HCT116 (cell line): ENCODE measurements at regions not wholly inside any gene's neighbourhood (a gene's known extent, or its start where the extent isn't known, plus 50 kb on each side); places are given as distances from the start of the nearest gene placed in this dataset.

Source experiments
- ATAC-seq: fragments of 200-7000 bp; cut with Tn5 transposase; 2 replicates; pipeline ENCODE4 v1.9.1; 2020; ENCODE audit warnings: mild to moderate bottlenecking, moderate library complexity
- BruUV-seq: library from RNA; stranded (reverse); fragments of 400-500 nt; replicated peaks from 2 replicates; lab custom pipeline; 2021; lab: Mats Ljungman, UMichigan
- CTCF ChIA-PET: fragments of 300-600 bp; sonication (Branson Sonifier 250); formaldehyde crosslinking; loops from one replicate; lab custom pipeline; 2021; ENCODE audit warnings: antibody characterized with exemption; lab: Charles Lee
- POLR2A ChIA-PET: fragments of 300-600, 350-600 bp; sonication (Branson Sonifier 250); formaldehyde crosslinking; loops from one replicate; lab custom pipeline; 2021; ENCODE audit warnings: antibody characterized with exemption; lab: Charles Lee
- RAD21 ChIA-PET, 2 experiments: fragments of 300-600 bp; sonication (Branson Sonifier 250); formaldehyde crosslinking; loops; one replicate each; lab custom pipeline; 2023; ENCODE audit warnings: low total read pairs in 2 of 2; ENCODE audit not compliant: uncharacterized antibody in 2 of 2, unreplicated experiment in 2 of 2, low non-redundant PET in 1 of 2; lab: Charles Lee
- DNase-seq: peaks from one replicate; pipeline ENCODE4 v3.0.0-alpha.2; 2010; ENCODE audit warnings: low read depth, low spot score
- H2AFZ ChIP-seq: fragments of 200-600 bp; shearing (Covaris generic), sonication (generic); 2 replicates; pipeline ENCODE4 v1.6.1; 2017; ENCODE audit warnings: low read depth, mixed run types, mixed read lengths, antibody characterized with exemption, low read length; ENCODE audit not compliant: poor library complexity, severe bottlenecking
- H3K27ac ChIP-seq: 2 replicates; pipeline ENCODE4 v1.5.1; 2012; ENCODE audit warnings: low read depth, low read length
- H3K27me3 ChIP-seq: fragments of 200-600 bp; sonication (generic); 2 replicates; pipeline ENCODE4 v1.6.1; 2016; ENCODE audit warnings: mixed run types, low read length, mixed read lengths; ENCODE audit not compliant: insufficient read depth
- H3K36me3 ChIP-seq, 2 experiments: fragments of 200-500 bp in 1 of 2; fragments of 200-600 bp in 1 of 2; sonication (Bioruptor generic) in 1 of 2; sonication (generic) in 1 of 2; 2 replicates each; pipeline versions ENCODE4 v1.5.1 to v1.6.1; 2014 to 2016; ENCODE audit warnings: low read length in 2 of 2, inconsistent platforms in 1 of 2, mixed read lengths in 1 of 2, mixed run types in 1 of 2; ENCODE audit not compliant: insufficient read depth in 2 of 2, control insufficient read depth in 1 of 2
- H3K4me1 ChIP-seq, 2 experiments: fragments of 200-600 bp in 1 of 2; sonication (generic) in 1 of 2; 2 replicates each; pipeline versions ENCODE4 v1.5.1 to v1.6.1; 2012 to 2017; ENCODE audit warnings: low read length in 2 of 2, inconsistent platforms in 1 of 2, mild to moderate bottlenecking in 1 of 2, mixed read lengths in 1 of 2, mixed run types in 1 of 2, moderate library complexity in 1 of 2; ENCODE audit not compliant: insufficient read depth in 2 of 2, control insufficient read depth in 1 of 2
- H3K4me2 ChIP-seq: fragments of 200-600 bp; sonication (generic); 2 replicates; pipeline ENCODE4 v1.6.1; 2017; ENCODE audit warnings: mixed run types, low read length, mixed read lengths
- H3K4me3 ChIP-seq, 2 experiments: fragments of 200-600 bp in 1 of 2; sonication (generic) in 1 of 2; replicated peaks in 1 of 2; 2 replicates each; pipeline ENCODE4 v1.5.1; 2011 to 2016; ENCODE audit warnings: low read length in 2 of 2, control low read depth in 1 of 2, low read depth in 1 of 2, mild to moderate bottlenecking in 1 of 2, mixed read lengths in 1 of 2, mixed run types in 1 of 2
- H3K79me2 ChIP-seq: fragments of 200-600 bp; sonication (generic); 2 replicates; pipeline ENCODE4 v1.6.1; 2017; ENCODE audit warnings: mild to moderate bottlenecking, mixed run types, low read length, moderate library complexity, mixed read lengths; ENCODE audit not compliant: insufficient read depth
- H3K9ac ChIP-seq: fragments of 200-600 bp; sonication (generic); 2 replicates; pipeline ENCODE4 v1.6.1; 2016; ENCODE audit warnings: low read length, mixed read lengths
- H3K9me2 ChIP-seq: fragments of 200-600 bp; sonication (generic), shearing (Covaris generic); 2 replicates; pipeline ENCODE4 v1.6.1; 2017; ENCODE audit warnings: mixed run types, mild to moderate bottlenecking, moderate library complexity; ENCODE audit not compliant: insufficient read depth
- H3K9me3 ChIP-seq, 2 experiments: fragments of 200-500 bp in 1 of 2; fragments of 200-600 bp in 1 of 2; sonication (Bioruptor generic) in 1 of 2; sonication (generic) in 1 of 2; 2 replicates each; pipeline ENCODE4 v1.6.1; 2014 to 2017; ENCODE audit warnings: low read length in 2 of 2, mixed read lengths in 2 of 2, inconsistent platforms in 1 of 2, low read depth in 1 of 2, mild to moderate bottlenecking in 1 of 2, mixed run types in 1 of 2, moderate library complexity in 1 of 2; ENCODE audit not compliant: control insufficient read depth in 1 of 2, insufficient read depth in 1 of 2
- H4K20me1 ChIP-seq: fragments of 200-600 bp; sonication (generic), shearing (Covaris generic); 2 replicates; pipeline ENCODE4 v1.6.1; 2017; ENCODE audit warnings: mixed run types, mild to moderate bottlenecking, moderate library complexity; ENCODE audit not compliant: insufficient read depth
- REST ChIP-seq: IDR thresholded peaks from 2 replicates; pipeline ENCODE4 v1.6.1; 2012; ENCODE audit warnings: low read depth
- SP1 ChIP-seq: IDR thresholded peaks from 2 replicates; pipeline ENCODE4 v1.6.1; 2012; ENCODE audit warnings: low read depth
- YY1 ChIP-seq: IDR thresholded peaks from 2 replicates; pipeline ENCODE4 v1.6.1; 2011; ENCODE audit warnings: low read length, low read depth, moderate library complexity, mild to moderate bottlenecking; ENCODE audit not compliant: insufficient replicate concordance; ENCODE audit errors: extremely low read depth
- ZNF274 ChIP-seq: fragments of 200-500 bp; sonication (Bioruptor generic); IDR thresholded peaks from 2 replicates; pipeline ENCODE4 v1.6.1; 2014; ENCODE audit warnings: mild to moderate bottlenecking, low read depth, low read length, inconsistent platforms
- intact Hi-C: fragments of 100-400 bp; cut with micrococcal nuclease; formaldehyde crosslinking; loops from 2 replicates; pipeline ENCODE4 v1.10.0; 2022
- TF ChIP-seq, protein P1 (sequence below): IDR thresholded peaks from 2 replicates; pipeline ENCODE4 v1.6.1; 2012
- TF ChIP-seq, protein P2 (sequence below): IDR thresholded peaks from 2 replicates; pipeline ENCODE4 v1.6.1; 2011; ENCODE audit warnings: mild to moderate bottlenecking, low read length, moderate library complexity; ENCODE audit not compliant: insufficient replicate concordance; ENCODE audit errors: extremely low read depth

DNA sequence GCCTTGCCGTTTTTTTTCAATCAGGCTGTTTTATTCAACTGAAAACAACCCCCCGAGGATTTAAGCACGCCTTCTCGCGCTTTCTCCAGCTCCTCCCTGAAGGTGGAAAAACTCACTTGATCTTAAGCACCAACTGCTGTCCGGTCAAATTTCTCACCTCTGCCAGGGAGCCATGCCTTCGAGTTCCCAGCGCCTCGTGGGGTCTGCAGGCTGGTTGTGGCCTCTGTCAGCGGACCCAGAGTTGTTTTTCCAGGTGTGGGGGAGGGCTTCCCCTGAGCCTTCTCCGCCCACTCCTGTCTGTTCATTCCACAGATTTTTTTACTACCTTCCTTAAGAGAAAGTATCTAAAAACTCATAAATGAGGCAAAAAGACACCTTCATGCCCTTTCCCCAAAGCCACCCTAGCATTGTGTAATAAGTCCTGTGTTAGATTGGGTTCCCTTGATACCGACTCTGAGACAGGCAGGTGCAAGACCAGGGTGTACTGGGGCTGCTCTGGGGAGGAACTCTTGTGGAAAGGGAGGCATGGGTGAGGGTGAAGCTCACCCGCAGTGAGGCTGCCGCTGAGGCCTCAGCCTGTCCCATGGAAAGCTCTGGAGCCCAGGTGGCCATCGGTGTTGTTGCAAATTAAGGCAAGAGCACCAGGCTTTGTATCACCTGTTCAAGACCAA is 101.6 kb downstream of the AXIN2 start:
- CTCF ChIA-PET, result no interaction called here

More for the DNA sequence above, 101.6 kb downstream of the AXIN2 start:
- BruUV-seq, result no TSS peak
- intact Hi-C loops, result no loop called here
- no peak for ATAC-seq
- TF ChIP-seq YY1, result no peak
- no peak for TF ChIP-seq SP1
- TF ChIP-seq, protein P1, sequence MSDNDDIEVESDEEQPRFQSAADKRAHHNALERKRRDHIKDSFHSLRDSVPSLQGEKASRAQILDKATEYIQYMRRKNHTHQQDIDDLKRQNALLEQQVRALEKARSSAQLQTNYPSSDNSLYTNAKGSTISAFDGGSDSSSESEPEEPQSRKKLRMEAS, result no peak
- TF ChIP-seq REST, result no peak
- TF ChIP-seq, protein P2, sequence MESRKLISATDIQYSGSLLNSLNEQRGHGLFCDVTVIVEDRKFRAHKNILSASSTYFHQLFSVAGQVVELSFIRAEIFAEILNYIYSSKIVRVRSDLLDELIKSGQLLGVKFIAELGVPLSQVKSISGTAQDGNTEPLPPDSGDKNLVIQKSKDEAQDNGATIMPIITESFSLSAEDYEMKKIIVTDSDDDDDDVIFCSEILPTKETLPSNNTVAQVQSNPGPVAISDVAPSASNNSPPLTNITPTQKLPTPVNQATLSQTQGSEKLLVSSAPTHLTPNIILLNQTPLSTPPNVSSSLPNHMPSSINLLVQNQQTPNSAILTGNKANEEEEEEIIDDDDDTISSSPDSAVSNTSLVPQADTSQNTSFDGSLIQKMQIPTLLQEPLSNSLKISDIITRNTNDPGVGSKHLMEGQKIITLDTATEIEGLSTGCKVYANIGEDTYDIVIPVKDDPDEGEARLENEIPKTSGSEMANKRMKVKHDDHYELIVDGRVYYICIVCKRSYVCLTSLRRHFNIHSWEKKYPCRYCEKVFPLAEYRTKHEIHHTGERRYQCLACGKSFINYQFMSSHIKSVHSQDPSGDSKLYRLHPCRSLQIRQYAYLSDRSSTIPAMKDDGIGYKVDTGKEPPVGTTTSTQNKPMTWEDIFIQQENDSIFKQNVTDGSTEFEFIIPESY, result no peak
- no peak for TF ChIP-seq ZNF274
- TF ChIP-seq, all 23 proteins: peak for 0
- Histone ChIP-seq H3K36me3 (no peaks in the 10 kb centered on the region), H4K20me1 (no peaks in the 10 kb centered on the region), H3K79me2 (no peaks in the 10 kb centered on the region), H3K27me3 (no peaks in the 10 kb centered on the region), H3K9ac (no peak overlapping the region), H3K4me2 (no peak overlapping the region), H3K9me2 (no peaks in the 10 kb centered on the region), H2AFZ (no peak overlapping the region), H3K4me3 (no peak overlapping the region), H3K4me1 (peaks cover 0 to 11% of the 10 kb centered on the region in 2 experiments; a peak in 1 of 4 replicates), H3K9me3 (no peaks in the 10 kb centered on the region), H3K27ac (no peak overlapping the region)
- DNase-seq, result no peak
- ChIA-PET POLR2A (no interaction called here), RAD21 (no interaction called here)
